Nephron progenitor cell (in vitro differentiated cells): ENCODE measurements at regions not wholly inside any gene's neighbourhood (a gene's known extent, or its start where the extent isn't known, plus 50 kb on each side); places are given as distances from the start of the nearest gene placed in this dataset.
"Not testable (repeated sequence)": the region's sequence is repeated elsewhere in the genome, so short reads cannot be mapped to it uniquely, and the experiment has no call there.

Experiments used
- DNase-seq: peaks from one replicate; pipeline ENCODE4 v3.0.0; 2021
- H3K27ac Mint-ChIP-seq: 2 replicates; pipeline ENCODE4 v1.8.0; 2021; ENCODE audit warnings: mild to moderate bottlenecking, moderate library complexity, mixed read lengths
- H3K27me3 Mint-ChIP-seq: 2 replicates; pipeline ENCODE4 v1.8.0; 2021; ENCODE audit warnings: mild to moderate bottlenecking, low read depth, mixed read lengths; ENCODE audit not compliant: poor library complexity
- H3K36me3 Mint-ChIP-seq: 2 replicates; pipeline ENCODE4 v1.8.0; 2021; ENCODE audit warnings: low read depth, mixed read lengths
- H3K4me1 Mint-ChIP-seq: 2 replicates; pipeline ENCODE4 v1.8.0; 2021; ENCODE audit warnings: mixed read lengths
- H3K4me3 Mint-ChIP-seq: 2 replicates; pipeline ENCODE4 v1.8.0; 2021; ENCODE audit warnings: mild to moderate bottlenecking, moderate library complexity, mixed read lengths
- H3K9me3 Mint-ChIP-seq: 2 replicates; pipeline ENCODE4 v1.8.0; 2021; ENCODE audit warnings: mild to moderate bottlenecking, moderate library complexity, mixed read lengths
- TF ChIP-seq, protein P1 (sequence below): fragments of 200-600 bp; sonication (generic); IDR thresholded peaks from 2 replicates; pipeline ENCODE4 v1.5.0; 2021; ENCODE audit warnings: antibody characterized with exemption

DNA sequence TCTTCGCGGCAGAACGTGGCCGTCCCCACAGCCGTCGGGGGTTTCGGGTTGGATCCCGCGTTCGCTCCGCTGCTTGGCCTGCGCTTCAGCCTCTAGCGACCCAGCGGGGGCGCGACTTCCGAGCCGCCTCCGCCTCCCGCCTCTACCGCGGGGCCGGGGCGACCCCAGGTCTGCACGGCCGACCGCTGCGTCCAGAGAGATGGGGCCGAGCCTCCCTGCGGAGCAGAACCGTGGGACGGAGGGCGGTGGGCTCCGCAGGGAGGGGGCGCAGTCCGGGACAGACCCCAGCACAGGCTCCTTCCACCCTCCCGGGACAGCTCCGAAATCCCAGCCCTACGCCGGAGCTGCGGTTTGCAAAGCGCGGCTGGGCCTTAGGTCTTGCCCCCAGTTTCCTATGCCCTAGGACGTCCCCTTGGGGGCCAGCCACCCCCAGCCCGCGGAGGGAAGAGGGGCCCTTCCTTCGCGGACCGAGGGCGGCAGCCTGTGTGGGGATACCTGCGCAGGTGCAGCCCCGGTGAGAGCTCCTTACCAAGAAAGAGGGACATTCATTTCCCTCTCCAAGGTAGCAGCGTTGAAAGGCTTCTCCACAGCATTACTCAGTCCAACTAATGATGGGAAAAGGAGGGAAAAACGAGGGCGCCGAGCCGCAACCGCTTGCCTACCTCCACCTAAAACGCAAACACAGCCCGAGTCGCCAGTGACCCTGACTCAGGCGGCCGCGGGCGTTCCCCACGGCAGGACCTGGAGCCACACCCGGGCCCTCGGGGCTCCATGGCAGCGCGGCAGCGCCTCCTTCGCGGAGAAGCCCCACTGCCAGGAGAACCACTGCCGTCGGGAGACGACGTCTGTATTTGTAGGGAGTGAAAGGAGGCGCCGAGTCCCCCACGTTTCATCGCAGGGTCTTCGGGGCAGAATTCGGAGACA, 115.7 kb downstream of the BMS1 start:
- TF ChIP-seq, protein P1, sequence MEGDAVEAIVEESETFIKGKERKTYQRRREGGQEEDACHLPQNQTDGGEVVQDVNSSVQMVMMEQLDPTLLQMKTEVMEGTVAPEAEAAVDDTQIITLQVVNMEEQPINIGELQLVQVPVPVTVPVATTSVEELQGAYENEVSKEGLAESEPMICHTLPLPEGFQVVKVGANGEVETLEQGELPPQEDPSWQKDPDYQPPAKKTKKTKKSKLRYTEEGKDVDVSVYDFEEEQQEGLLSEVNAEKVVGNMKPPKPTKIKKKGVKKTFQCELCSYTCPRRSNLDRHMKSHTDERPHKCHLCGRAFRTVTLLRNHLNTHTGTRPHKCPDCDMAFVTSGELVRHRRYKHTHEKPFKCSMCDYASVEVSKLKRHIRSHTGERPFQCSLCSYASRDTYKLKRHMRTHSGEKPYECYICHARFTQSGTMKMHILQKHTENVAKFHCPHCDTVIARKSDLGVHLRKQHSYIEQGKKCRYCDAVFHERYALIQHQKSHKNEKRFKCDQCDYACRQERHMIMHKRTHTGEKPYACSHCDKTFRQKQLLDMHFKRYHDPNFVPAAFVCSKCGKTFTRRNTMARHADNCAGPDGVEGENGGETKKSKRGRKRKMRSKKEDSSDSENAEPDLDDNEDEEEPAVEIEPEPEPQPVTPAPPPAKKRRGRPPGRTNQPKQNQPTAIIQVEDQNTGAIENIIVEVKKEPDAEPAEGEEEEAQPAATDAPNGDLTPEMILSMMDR = no peak
- Mint-ChIP-seq H3K9me3 (peaks cover 49% of the 10 kb centered on the region), H3K4me3 (no peak overlapping the region), H3K27me3 (peaks cover 11% of the 10 kb centered on the region), H3K4me1 (no peaks in the 10 kb centered on the region), H3K36me3 (no peaks in the 10 kb centered on the region), H3K27ac (no peak overlapping the region)
- no peak for DNase-seq

- Mint-ChIP-seq H3K9me3 (peaks cover 49% of the 10 kb centered on the region), H3K27ac (no peak overlapping the region), H3K4me3 (no peak overlapping the region), H3K27me3 (peaks cover 9% of the 10 kb centered on the region), H3K36me3 (no peaks in the 10 kb centered on the region), H3K4me1 (no peaks in the 10 kb centered on the region)
- no peak for DNase-seq
- TF ChIP-seq, protein P1 = no peak
Observed at GRCh38 chr10:42899036-42899435, 116.4 kb downstream of the BMS1 start.

- H3K27me3 Mint-ChIP-seq, H3K36me3 Mint-ChIP-seq, H3K4me1 Mint-ChIP-seq, H3K4me3 Mint-ChIP-seq, H3K27ac Mint-ChIP-seq, DNase-seq: not testable (repeated sequence)
- H3K9me3 Mint-ChIP-seq = peaks cover 49% of the 10 kb centered on the region
Observed at GRCh38 chr10:42900346-42900745, 117.8 kb downstream of the BMS1 start.

DNA sequence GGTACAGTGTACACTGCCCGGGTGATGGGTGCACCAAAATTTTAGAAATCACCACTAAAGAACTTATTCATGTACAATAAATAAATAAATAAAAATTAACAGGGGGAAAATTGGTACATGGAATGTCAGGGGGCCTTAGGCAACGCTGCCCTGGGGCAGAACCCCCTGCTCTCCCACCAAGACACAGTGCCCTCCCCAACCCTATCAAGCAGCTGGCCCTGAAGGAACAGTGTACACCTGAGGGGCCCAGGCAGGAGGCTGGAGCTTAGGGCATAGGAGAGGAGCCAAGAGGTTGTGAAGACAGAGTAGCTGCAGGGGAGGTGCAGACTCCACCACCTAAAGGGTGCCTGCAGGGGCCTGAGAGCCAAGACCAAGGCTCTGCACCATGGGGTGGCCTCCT, 128.8 kb downstream of the BMS1 start:
- H3K27ac Mint-ChIP-seq = no peak overlapping the region
- TF ChIP-seq, protein P1 = no peak
- H3K4me1 Mint-ChIP-seq = no peaks in the 10 kb centered on the region
- peaks cover 52% of the 10 kb centered on the region for H3K9me3 Mint-ChIP-seq
- no peak for DNase-seq
- peaks cover 4% of the 10 kb centered on the region for H3K27me3 Mint-ChIP-seq
- H3K4me3 Mint-ChIP-seq = no peak overlapping the region
- H3K36me3 Mint-ChIP-seq = no peaks in the 10 kb centered on the region

GRCh38 chr10:42916974-42917373, 134.4 kb downstream of the BMS1 start:
- no peak for DNase-seq
- Mint-ChIP-seq H3K36me3 (no peaks in the 10 kb centered on the region), H3K27me3 (no peaks in the 10 kb centered on the region), H3K27ac (no peak overlapping the region), H3K4me3 (no peak overlapping the region), H3K9me3 (peaks cover 51% of the 10 kb centered on the region), H3K4me1 (no peaks in the 10 kb centered on the region)
- TF ChIP-seq, protein P1 = no peak

- H3K9me3 Mint-ChIP-seq = peaks cover 51% of the 10 kb centered on the region
- peaks cover 6% of the 10 kb centered on the region for H3K27me3 Mint-ChIP-seq
- no peaks in the 10 kb centered on the region for H3K4me1 Mint-ChIP-seq
Observed at GRCh38 chr10:42917821-42918220, 135.2 kb downstream of the BMS1 start.

More at GRCh38 chr10:42917821-42918220, 135.2 kb downstream of the BMS1 start:
- Mint-ChIP-seq H3K4me3 (no peak overlapping the region), H3K27ac (no peak overlapping the region), H3K36me3 (no peaks in the 10 kb centered on the region)
- no peak for DNase-seq
- TF ChIP-seq, protein P1 = no peak
